MCF 10A (cell line): ENCODE measurements at regions not wholly inside any gene's neighbourhood (a gene's known extent, or its start where the extent isn't known, plus 50 kb on each side); places are given as distances from the start of the nearest gene placed in this dataset.

ENCODE experiments used
- BruUV-seq: library from RNA; stranded (reverse); fragments of 400-500 nt; replicated peaks from 2 replicates; lab custom pipeline; 2021; lab: Mats Ljungman, UMichigan
- CTCF ChIA-PET: fragments of 300-600 bp; sonication (Branson Sonifier 250); formaldehyde crosslinking; extraction: SDS; loops from one replicate; lab custom pipeline; 2021; ENCODE audit warnings: antibody characterized with exemption, inconsistent platforms; lab: Yijun Ruan, JAX
- POLR2A ChIA-PET: fragments of 300-600, 350-650 bp; sonication (Branson Sonifier 250); formaldehyde crosslinking; extraction: SDS; loops from one replicate; lab custom pipeline; 2020; ENCODE audit warnings: antibody characterized with exemption, inconsistent platforms; lab: Yijun Ruan, JAX
- DNase-seq: peaks from one replicate; pipeline ENCODE4 v3.0.0-alpha.2; 2018; ENCODE audit not compliant: unreplicated experiment
- H3K27ac Mint-ChIP-seq: one replicate; pipeline ENCODE4 v1.8.0; 2022; ENCODE audit warnings: mild to moderate bottlenecking, low read depth, mixed read lengths; ENCODE audit not compliant: unreplicated experiment
- H3K27me3 Mint-ChIP-seq: one replicate; pipeline ENCODE4 v1.8.0; 2022; ENCODE audit warnings: mixed read lengths; ENCODE audit not compliant: insufficient read depth, unreplicated experiment
- H3K36me3 Mint-ChIP-seq: one replicate; pipeline ENCODE4 v1.8.0; 2022; ENCODE audit warnings: mild to moderate bottlenecking, moderate library complexity, mixed read lengths; ENCODE audit not compliant: insufficient read depth, unreplicated experiment
- H3K4me1 Mint-ChIP-seq: one replicate; pipeline ENCODE4 v1.8.0; 2022; ENCODE audit warnings: mixed read lengths; ENCODE audit not compliant: insufficient read depth, unreplicated experiment
- H3K4me3 Mint-ChIP-seq: one replicate; pipeline ENCODE4 v1.8.0; 2022; ENCODE audit warnings: mild to moderate bottlenecking, moderate library complexity, mixed read lengths; ENCODE audit not compliant: unreplicated experiment
- H3K9me3 Mint-ChIP-seq: one replicate; pipeline ENCODE4 v1.8.0; 2022; ENCODE audit warnings: mixed read lengths; ENCODE audit not compliant: unreplicated experiment
- intact Hi-C: fragments of 100-400 bp; cut with micrococcal nuclease; formaldehyde crosslinking; loops from 2 replicates; pipeline ENCODE4 v1.14.1; 2022
- TF ChIP-seq, protein P1 (sequence below): fragments of 200-600 bp; IDR thresholded peaks from one replicate; pipeline ENCODE4 v1.8.0; 2022; ENCODE audit warnings: antibody characterized with exemption, mild to moderate bottlenecking; ENCODE audit not compliant: unreplicated experiment

DNA sequence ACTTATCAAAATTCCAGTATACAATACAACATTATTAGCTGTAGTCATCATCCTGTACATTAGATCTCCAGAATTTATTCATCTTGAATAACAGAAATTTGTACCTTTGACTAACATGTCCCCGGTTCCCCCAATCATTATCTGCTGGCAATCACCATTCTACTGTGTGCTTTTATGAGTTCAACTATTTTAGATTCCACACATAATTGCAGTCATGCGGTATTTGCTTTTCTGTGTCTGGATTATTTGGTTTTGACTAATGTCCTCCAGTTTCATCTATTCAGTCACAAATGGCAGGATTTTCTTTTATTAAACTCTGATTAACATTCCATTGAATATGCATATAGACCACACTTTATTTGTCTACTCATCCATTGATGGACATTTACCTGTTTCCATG is 530.7 kb upstream of the SLITRK1 start:
- no peaks in the 10 kb centered on the region for H3K9me3 Mint-ChIP-seq
- no peak overlapping the region for H3K27ac Mint-ChIP-seq
- BruUV-seq = no TSS peak
- peaks cover 7% of the 10 kb centered on the region for H3K36me3 Mint-ChIP-seq
- no peak for DNase-seq
- TF ChIP-seq, protein P1, sequence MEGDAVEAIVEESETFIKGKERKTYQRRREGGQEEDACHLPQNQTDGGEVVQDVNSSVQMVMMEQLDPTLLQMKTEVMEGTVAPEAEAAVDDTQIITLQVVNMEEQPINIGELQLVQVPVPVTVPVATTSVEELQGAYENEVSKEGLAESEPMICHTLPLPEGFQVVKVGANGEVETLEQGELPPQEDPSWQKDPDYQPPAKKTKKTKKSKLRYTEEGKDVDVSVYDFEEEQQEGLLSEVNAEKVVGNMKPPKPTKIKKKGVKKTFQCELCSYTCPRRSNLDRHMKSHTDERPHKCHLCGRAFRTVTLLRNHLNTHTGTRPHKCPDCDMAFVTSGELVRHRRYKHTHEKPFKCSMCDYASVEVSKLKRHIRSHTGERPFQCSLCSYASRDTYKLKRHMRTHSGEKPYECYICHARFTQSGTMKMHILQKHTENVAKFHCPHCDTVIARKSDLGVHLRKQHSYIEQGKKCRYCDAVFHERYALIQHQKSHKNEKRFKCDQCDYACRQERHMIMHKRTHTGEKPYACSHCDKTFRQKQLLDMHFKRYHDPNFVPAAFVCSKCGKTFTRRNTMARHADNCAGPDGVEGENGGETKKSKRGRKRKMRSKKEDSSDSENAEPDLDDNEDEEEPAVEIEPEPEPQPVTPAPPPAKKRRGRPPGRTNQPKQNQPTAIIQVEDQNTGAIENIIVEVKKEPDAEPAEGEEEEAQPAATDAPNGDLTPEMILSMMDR = no peak
- no peak overlapping the region for H3K4me3 Mint-ChIP-seq
- ChIA-PET CTCF (no interaction called here), POLR2A (no interaction called here)
- intact Hi-C loops = no loop called here
- H3K27me3 Mint-ChIP-seq = no peaks in the 10 kb centered on the region
- no peaks in the 10 kb centered on the region for H3K4me1 Mint-ChIP-seq

DNA sequence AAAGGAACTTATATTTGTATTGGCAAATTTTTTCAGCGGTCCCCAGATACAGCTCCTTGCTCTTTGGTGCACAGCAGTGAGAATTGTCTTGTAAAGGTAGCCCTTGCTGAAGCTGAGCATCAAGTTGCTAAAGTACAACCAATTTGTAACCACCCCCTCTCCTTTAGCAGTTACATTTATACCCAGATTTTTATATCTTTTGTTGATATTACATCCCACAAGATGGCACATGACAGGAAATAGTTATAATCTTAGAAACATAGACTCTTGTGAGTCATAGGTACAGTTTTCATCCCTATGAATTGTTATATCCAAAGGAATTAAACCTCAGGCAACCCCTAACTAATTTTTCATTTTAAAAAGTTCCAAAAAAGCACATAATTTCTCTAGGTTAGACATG is 523.0 kb upstream of the SLITRK1 start:
- intact Hi-C loops = no loop called here
- no peak overlapping the region for H3K27ac Mint-ChIP-seq
- H3K9me3 Mint-ChIP-seq = peaks cover 15% of the 10 kb centered on the region
- TF ChIP-seq, protein P1 = no peak
- H3K4me1 Mint-ChIP-seq = peaks cover 14% of the 10 kb centered on the region
- no TSS peak for BruUV-seq
- no peak overlapping the region for H3K4me3 Mint-ChIP-seq
- no peaks in the 10 kb centered on the region for H3K36me3 Mint-ChIP-seq
- ChIA-PET CTCF (interaction anchor here (0.6 kb wide), 2 partner anchors 13 to 877 kb away, joined by 3 read pairs; no protein-coding TSS in a partner anchor), POLR2A (no interaction called here)
- H3K27me3 Mint-ChIP-seq = no peaks in the 10 kb centered on the region
- DNase-seq = no peak

DNA sequence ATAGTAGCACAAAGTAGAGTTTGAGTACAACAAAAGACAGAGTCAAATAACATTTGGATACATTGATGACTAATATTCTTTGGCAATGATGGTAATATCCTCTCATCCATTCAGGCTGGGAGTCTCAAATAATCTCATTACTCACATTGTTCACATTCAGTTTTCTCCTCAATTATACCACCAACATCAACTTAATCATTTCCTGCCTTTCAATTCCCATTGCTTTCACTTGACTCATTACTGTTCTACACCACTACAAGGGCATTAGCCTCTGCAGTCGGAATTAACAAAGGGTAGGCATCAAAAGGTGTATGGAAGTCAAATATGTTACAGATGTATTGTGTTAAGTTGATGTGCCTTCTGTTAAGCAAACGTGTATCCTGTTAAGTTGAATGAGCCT is 518.4 kb upstream of the SLITRK1 start:
- peaks cover 15% of the 10 kb centered on the region for H3K9me3 Mint-ChIP-seq
- no peak overlapping the region for H3K27ac Mint-ChIP-seq
- TF ChIP-seq, protein P1 = no peak
- no peaks in the 10 kb centered on the region for H3K36me3 Mint-ChIP-seq
- intact Hi-C loops = no loop called here
- BruUV-seq = no TSS peak
- ChIA-PET POLR2A (no interaction called here), CTCF (no interaction called here)
- H3K4me3 Mint-ChIP-seq = no peak overlapping the region
- DNase-seq = peak; percentile 78
- H3K4me1 Mint-ChIP-seq = peaks cover 14% of the 10 kb centered on the region
- H3K27me3 Mint-ChIP-seq = no peaks in the 10 kb centered on the region

DNA sequence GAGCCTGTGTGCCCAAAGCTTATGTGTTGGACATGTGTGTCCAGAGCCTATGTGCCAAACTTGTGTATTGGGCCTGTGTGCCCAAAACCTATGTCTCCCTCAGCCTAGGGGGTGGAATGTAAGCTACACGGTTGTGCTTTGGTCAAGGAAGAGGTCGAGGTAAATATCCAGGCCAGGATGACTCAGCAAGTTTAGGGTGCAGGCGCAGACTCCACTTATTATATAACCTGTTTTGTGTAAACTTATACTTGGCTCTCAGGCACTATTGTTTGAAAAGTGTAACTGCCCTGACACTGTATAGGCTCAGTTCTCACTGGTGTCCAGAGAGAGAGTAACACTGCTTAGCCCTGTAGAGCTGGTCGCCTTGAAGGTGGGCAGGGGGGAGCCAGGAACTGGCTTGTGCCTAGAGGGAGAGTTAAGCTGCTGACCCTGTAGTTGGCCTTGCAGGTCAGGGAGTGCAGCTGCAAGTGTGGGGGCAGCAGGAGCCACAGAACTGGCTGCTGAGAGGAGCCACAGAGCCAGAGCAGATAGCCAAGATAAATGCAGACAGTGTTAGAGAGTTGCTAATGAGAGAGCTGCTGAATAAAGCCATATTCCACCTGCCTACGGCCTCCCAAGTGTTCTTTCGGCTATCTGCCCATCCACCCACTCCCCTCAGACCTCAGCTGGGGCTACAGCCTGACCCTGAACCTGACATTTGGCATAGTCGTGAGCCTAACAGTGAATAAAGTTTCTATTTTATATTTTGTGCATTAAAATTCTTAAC is 517.2 kb upstream of the SLITRK1 start:
- no TSS peak for BruUV-seq
- peaks cover 15% of the 10 kb centered on the region for H3K9me3 Mint-ChIP-seq
- intact Hi-C loops = no loop called here
- no peaks in the 10 kb centered on the region for H3K36me3 Mint-ChIP-seq
- TF ChIP-seq, protein P1 = no peak
- H3K4me3 Mint-ChIP-seq = no peak overlapping the region
- H3K27me3 Mint-ChIP-seq = no peaks in the 10 kb centered on the region
- ChIA-PET POLR2A (no interaction called here), CTCF (no interaction called here)
- peak overlapping the region; percentile 27 for H3K27ac Mint-ChIP-seq
- peak; percentile 9 for DNase-seq
- peaks cover 17% of the 10 kb centered on the region for H3K4me1 Mint-ChIP-seq
